Thyroid gland (tissue), 4 donors: ENCODE measurements at regions not wholly inside any gene's neighbourhood (a gene's known extent, or its start where the extent isn't known, plus 50 kb on each side); places are given as distances from the start of the nearest gene placed in this dataset.

Experiments used
- POLR2A ChIP-seq, 2 donors: fragments of 450-650 bp; IDR thresholded peaks; one replicate each; pipeline ENCODE4 v1.6.1; 2017; ENCODE audit warnings: antibody characterized with exemption in 2 of 2, mild to moderate bottlenecking in 2 of 2, moderate library complexity in 1 of 2
- TF ChIP-seq, protein P1 (sequence below), 6 experiments: fragments of 200-600 bp in 3 of 6; fragments of 450-650 bp in 3 of 6; sonication (generic) in 3 of 6; IDR thresholded peaks; one replicate each; pipeline ENCODE4 v1.5.1; 2016 to 2019; ENCODE audit warnings: antibody characterized with exemption in 6 of 6, mild to moderate bottlenecking in 2 of 6, inconsistent platforms in 1 of 6, moderate library complexity in 1 of 6

DNA sequence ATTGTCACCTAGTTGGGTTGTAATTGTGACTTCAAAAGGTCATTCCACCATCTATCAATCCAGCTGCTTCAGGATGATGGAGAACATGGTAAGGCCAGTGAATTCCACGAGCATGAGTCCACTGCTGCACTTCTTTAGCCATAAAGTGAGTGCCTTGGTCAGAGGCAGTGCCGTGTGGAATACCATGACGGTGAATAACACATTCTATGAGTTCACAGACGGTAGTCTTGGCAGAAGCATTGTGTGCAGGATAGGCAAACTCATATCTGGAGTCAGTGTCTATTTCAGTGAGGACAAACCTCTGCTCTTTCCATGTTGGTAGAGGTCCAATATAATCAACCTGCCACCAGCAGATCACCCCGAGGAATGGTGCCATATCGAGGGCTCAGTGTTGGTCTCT, 650.9 kb downstream of the KCNJ2 start:
- TF ChIP-seq, protein P1, sequence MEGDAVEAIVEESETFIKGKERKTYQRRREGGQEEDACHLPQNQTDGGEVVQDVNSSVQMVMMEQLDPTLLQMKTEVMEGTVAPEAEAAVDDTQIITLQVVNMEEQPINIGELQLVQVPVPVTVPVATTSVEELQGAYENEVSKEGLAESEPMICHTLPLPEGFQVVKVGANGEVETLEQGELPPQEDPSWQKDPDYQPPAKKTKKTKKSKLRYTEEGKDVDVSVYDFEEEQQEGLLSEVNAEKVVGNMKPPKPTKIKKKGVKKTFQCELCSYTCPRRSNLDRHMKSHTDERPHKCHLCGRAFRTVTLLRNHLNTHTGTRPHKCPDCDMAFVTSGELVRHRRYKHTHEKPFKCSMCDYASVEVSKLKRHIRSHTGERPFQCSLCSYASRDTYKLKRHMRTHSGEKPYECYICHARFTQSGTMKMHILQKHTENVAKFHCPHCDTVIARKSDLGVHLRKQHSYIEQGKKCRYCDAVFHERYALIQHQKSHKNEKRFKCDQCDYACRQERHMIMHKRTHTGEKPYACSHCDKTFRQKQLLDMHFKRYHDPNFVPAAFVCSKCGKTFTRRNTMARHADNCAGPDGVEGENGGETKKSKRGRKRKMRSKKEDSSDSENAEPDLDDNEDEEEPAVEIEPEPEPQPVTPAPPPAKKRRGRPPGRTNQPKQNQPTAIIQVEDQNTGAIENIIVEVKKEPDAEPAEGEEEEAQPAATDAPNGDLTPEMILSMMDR (IDR thresholded peaks at IDR 0.05) = no peak
- TF ChIP-seq POLR2A (IDR thresholded peaks at IDR 0.05) = no peak
